Breast epithelium (tissue), 3 donors: ENCODE measurements at regions not wholly inside any gene's neighbourhood (a gene's known extent, or its start where the extent isn't known, plus 50 kb on each side); places are given as distances from the start of the nearest gene placed in this dataset.

Source experiments
- POLR2A ChIP-seq: fragments of 450-650 bp; IDR thresholded peaks from one replicate; pipeline ENCODE4 v1.6.1; 2016; ENCODE audit warnings: antibody characterized with exemption, mild to moderate bottlenecking, moderate library complexity
- POLR2AphosphoS5 ChIP-seq, 3 donors: sonication (generic); formaldehyde crosslinking; IDR thresholded peaks; one replicate each; pipeline ENCODE4 v1.6.1; 2017; ENCODE audit warnings: antibody characterized with exemption in 3 of 3
- TF ChIP-seq, protein P1 (sequence below), 3 donors: fragments of 450-650 bp; IDR thresholded peaks; one replicate each; pipeline ENCODE4 v1.5.1; 2016 to 2017; ENCODE audit warnings: antibody characterized with exemption in 3 of 3, mild to moderate bottlenecking in 3 of 3, moderate library complexity in 3 of 3

DNA sequence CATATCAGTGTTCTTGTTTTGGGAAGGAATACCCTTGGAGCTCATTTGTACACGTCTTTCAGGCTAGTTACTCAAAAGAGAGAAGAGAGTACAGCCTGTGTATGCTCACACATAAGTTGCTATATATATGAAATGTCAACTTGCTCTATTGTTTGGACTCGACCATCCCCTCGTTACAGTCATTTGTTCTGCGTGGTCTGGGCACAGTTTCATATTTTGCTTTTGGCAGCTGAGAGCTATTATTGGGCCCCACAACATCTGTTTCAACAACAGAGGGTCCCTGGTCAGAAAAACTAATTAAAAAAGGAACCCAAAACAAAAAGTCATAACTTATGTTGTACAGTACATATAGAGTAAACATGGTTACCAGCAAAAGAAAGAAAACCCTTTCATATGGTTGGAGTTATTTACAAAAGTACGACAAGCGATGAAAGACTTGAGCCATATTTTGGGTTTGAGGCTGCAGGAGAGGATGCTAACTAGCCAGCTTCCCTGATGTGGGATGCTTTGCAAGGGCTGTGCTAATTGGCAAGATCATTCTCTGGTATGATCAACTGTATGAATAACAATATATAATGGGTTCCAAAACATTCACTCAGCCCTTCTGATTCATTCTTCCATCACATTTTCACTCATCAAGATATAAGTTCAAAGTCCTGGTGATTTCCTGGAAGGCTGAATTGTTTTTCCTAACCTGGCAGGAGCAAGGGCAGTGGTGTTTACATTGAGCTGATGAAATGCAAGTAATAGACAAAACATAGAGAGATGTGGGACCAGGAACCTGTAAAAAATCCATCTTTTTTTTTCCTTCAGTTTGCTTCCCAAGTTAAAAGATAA, 137.9 kb downstream of the RPS12 start:
- TF ChIP-seq, protein P1, sequence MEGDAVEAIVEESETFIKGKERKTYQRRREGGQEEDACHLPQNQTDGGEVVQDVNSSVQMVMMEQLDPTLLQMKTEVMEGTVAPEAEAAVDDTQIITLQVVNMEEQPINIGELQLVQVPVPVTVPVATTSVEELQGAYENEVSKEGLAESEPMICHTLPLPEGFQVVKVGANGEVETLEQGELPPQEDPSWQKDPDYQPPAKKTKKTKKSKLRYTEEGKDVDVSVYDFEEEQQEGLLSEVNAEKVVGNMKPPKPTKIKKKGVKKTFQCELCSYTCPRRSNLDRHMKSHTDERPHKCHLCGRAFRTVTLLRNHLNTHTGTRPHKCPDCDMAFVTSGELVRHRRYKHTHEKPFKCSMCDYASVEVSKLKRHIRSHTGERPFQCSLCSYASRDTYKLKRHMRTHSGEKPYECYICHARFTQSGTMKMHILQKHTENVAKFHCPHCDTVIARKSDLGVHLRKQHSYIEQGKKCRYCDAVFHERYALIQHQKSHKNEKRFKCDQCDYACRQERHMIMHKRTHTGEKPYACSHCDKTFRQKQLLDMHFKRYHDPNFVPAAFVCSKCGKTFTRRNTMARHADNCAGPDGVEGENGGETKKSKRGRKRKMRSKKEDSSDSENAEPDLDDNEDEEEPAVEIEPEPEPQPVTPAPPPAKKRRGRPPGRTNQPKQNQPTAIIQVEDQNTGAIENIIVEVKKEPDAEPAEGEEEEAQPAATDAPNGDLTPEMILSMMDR (IDR thresholded peaks at IDR 0.05), result no peak
- TF ChIP-seq POLR2AphosphoS5 (IDR thresholded peaks at IDR 0.05) (no peak), POLR2A (no peak)
